CD4-positive, CD25-positive, alpha-beta regulatory T cell (primary cell): ENCODE measurements at regions not wholly inside any gene's neighbourhood (a gene's known extent, or its start where the extent isn't known, plus 50 kb on each side); places are given as distances from the start of the nearest gene placed in this dataset.

Source experiments
- ATAC-seq, 2 donors: fragments of 150-1000 bp; cut with Tn5 transposase; one replicate each; pipeline ENCODE4 v1.10.0; 2021; ENCODE audit warnings: low read depth in 2 of 2, moderate number of reproducible peaks in 2 of 2, moderate library complexity in 1 of 2
- DNase-seq, 3 donors: peaks; one replicate each; pipeline versions ENCODE4 v3.0.0 to v3.0.0-alpha.2; 2012 to 2022; ENCODE audit warnings: mixed read lengths in 1 of 3
- H3K27ac ChIP-seq: one replicate; pipeline ENCODE4 v1.7.0; 2013; ENCODE audit warnings: mild to moderate bottlenecking, low read length; ENCODE audit not compliant: insufficient read depth, poor library complexity, severe bottlenecking
- H3K27me3 ChIP-seq: one replicate; pipeline ENCODE4 v1.7.0; 2013; ENCODE audit warnings: low read length; ENCODE audit not compliant: control insufficient read depth, insufficient read depth
- H3K36me3 ChIP-seq: one replicate; pipeline ENCODE4 v1.7.0; 2013; ENCODE audit warnings: mild to moderate bottlenecking, low read length, moderate library complexity; ENCODE audit not compliant: control insufficient read depth, insufficient read depth
- H3K4me1 ChIP-seq: 2 replicates; pipeline ENCODE4 v1.7.0; 2013; ENCODE audit warnings: mild to moderate bottlenecking, low read length; ENCODE audit not compliant: insufficient read depth, control insufficient read depth, poor library complexity, severe bottlenecking
- H3K4me3 ChIP-seq: one replicate; pipeline ENCODE4 v1.7.0; 2013; ENCODE audit warnings: low read depth, mild to moderate bottlenecking, low read length, moderate library complexity
- H3K9me3 ChIP-seq, 2 experiments: 1 replicate in 1 of 2; 2 replicates in 1 of 2; pipeline ENCODE4 v1.7.0; 2013; ENCODE audit warnings: low read length in 2 of 2, mild to moderate bottlenecking in 1 of 2, moderate library complexity in 1 of 2; ENCODE audit not compliant: control insufficient read depth in 2 of 2
- H3K27ac Mint-ChIP-seq, 3 donors: one replicate each; pipeline ENCODE4 v1.8.0; 2020 to 2022; ENCODE audit warnings: mild to moderate bottlenecking in 3 of 3, mixed read lengths in 3 of 3, moderate library complexity in 2 of 3
- H3K27me3 Mint-ChIP-seq: one replicate; pipeline ENCODE4 v1.8.0; 2022; ENCODE audit warnings: mild to moderate bottlenecking, mixed read lengths
- H3K36me3 Mint-ChIP-seq: one replicate; pipeline ENCODE4 v1.8.0; 2020; ENCODE audit warnings: mixed read lengths
- H3K4me1 Mint-ChIP-seq, 4 donors: one replicate each; pipeline ENCODE4 v1.8.0; 2020 to 2022; ENCODE audit warnings: mixed read lengths in 4 of 4, mild to moderate bottlenecking in 1 of 4
- H3K4me3 Mint-ChIP-seq, 4 donors: one replicate each; pipeline ENCODE4 v1.8.0; 2020 to 2022; ENCODE audit warnings: mild to moderate bottlenecking in 4 of 4, mixed read lengths in 4 of 4, moderate library complexity in 3 of 4
- H3K9me3 Mint-ChIP-seq, 7 donors: one replicate each; pipeline ENCODE4 v1.8.0; 2020 to 2022; ENCODE audit warnings: mixed read lengths in 7 of 7, mild to moderate bottlenecking in 3 of 7, moderate library complexity in 2 of 7

GRCh38 chr4:123921339-123921738 is 524.7 kb downstream of the SPRY1 start:
- Histone ChIP-seq H3K4me3 (no peak overlapping the region), H3K36me3 (no peaks in the 10 kb centered on the region), H3K27me3 (no peaks in the 10 kb centered on the region), H3K9me3 (no peaks in the 10 kb centered on the region), H3K27ac (no peak overlapping the region), H3K4me1 (no peaks in the 10 kb centered on the region)
- Mint-ChIP-seq H3K27me3 (no peaks in the 10 kb centered on the region), H3K4me3 (no peak overlapping the region), H3K4me1 (no peaks in the 10 kb centered on the region), H3K36me3 (no peaks in the 10 kb centered on the region), H3K27ac (no peak overlapping the region), H3K9me3 (peaks cover 0 to 4% (median 0%) of the 10 kb centered on the region in 7 donors)
- DNase-seq (no peak), ATAC-seq (no peak)

GRCh38 chr4:123922847-123923246 is 526.3 kb downstream of the SPRY1 start:
- DNase-seq (no peak), ATAC-seq (no peak)
- H3K36me3 ChIP-seq = no peaks in the 10 kb centered on the region
- Mint-ChIP-seq H3K4me3 (no peak overlapping the region), H3K27ac (no peak overlapping the region), H3K27me3 (no peaks in the 10 kb centered on the region), H3K4me1 (no peaks in the 10 kb centered on the region), H3K9me3 (peaks cover 0 to 4% (median 0%) of the 10 kb centered on the region in 7 donors), H3K36me3 (no peaks in the 10 kb centered on the region)
- no peak overlapping the region for H3K27ac ChIP-seq
- H3K9me3 ChIP-seq = no peaks in the 10 kb centered on the region
- H3K4me1 ChIP-seq = no peaks in the 10 kb centered on the region
- no peaks in the 10 kb centered on the region for H3K27me3 ChIP-seq
- H3K4me3 ChIP-seq = no peak overlapping the region

- no peaks in the 10 kb centered on the region for H3K36me3 ChIP-seq
- no peaks in the 10 kb centered on the region for H3K27me3 Mint-ChIP-seq
- ATAC-seq = no peak
- no peak overlapping the region for H3K27ac ChIP-seq
- H3K4me3 ChIP-seq = no peak overlapping the region
- H3K9me3 ChIP-seq = no peaks in the 10 kb centered on the region
- H3K4me3 Mint-ChIP-seq = no peak overlapping the region
- no peaks in the 10 kb centered on the region for H3K4me1 Mint-ChIP-seq
- H3K27ac Mint-ChIP-seq = no peak overlapping the region
- H3K4me1 ChIP-seq = no peaks in the 10 kb centered on the region
- peaks cover 0 to 4% (median 1%) of the 10 kb centered on the region in 7 donors for H3K9me3 Mint-ChIP-seq
- no peaks in the 10 kb centered on the region for H3K27me3 ChIP-seq
- no peaks in the 10 kb centered on the region for H3K36me3 Mint-ChIP-seq
- DNase-seq = no peak
Measured at GRCh38 chr4:123924536-123924935, 527.9 kb downstream of the SPRY1 start.

- H3K27ac Mint-ChIP-seq = no peak overlapping the region
- Histone ChIP-seq H3K4me3 (no peak overlapping the region), H3K27ac (no peak overlapping the region), H3K9me3 (no peaks in the 10 kb centered on the region), H3K27me3 (no peaks in the 10 kb centered on the region), H3K36me3 (no peaks in the 10 kb centered on the region), H3K4me1 (no peaks in the 10 kb centered on the region)
- ATAC-seq (no peak), DNase-seq (no peak)
- H3K27me3 Mint-ChIP-seq = no peaks in the 10 kb centered on the region
- H3K4me1 Mint-ChIP-seq = no peaks in the 10 kb centered on the region
- H3K9me3 Mint-ChIP-seq = peaks cover 0 to 14% (median under 1%) of the 10 kb centered on the region in 7 donors
- H3K4me3 Mint-ChIP-seq = no peak overlapping the region
- no peaks in the 10 kb centered on the region for H3K36me3 Mint-ChIP-seq
Measured at GRCh38 chr4:123929565-123929964, 533.0 kb downstream of the SPRY1 start.

GRCh38 chr4:123930996-123931395 is 534.4 kb downstream of the SPRY1 start:
- Histone ChIP-seq H3K4me1 (no peaks in the 10 kb centered on the region), H3K36me3 (no peaks in the 10 kb centered on the region), H3K9me3 (no peaks in the 10 kb centered on the region), H3K4me3 (no peak overlapping the region), H3K27ac (no peak overlapping the region), H3K27me3 (no peaks in the 10 kb centered on the region)
- no peak overlapping the region for H3K4me3 Mint-ChIP-seq
- H3K36me3 Mint-ChIP-seq = no peaks in the 10 kb centered on the region
- H3K4me1 Mint-ChIP-seq = no peaks in the 10 kb centered on the region
- H3K27me3 Mint-ChIP-seq = no peaks in the 10 kb centered on the region
- H3K9me3 Mint-ChIP-seq = peaks cover 0 to 12% (median 1%) of the 10 kb centered on the region in 7 donors
- H3K27ac Mint-ChIP-seq = no peak overlapping the region
- ATAC-seq (no peak), DNase-seq (no peak)

- Mint-ChIP-seq H3K9me3 (peaks cover 0 to 12% (median 1%) of the 10 kb centered on the region in 7 donors), H3K4me1 (no peaks in the 10 kb centered on the region), H3K27ac (no peak overlapping the region), H3K4me3 (no peak overlapping the region), H3K27me3 (no peaks in the 10 kb centered on the region), H3K36me3 (no peaks in the 10 kb centered on the region)
- no peak overlapping the region for H3K27ac ChIP-seq
- ATAC-seq (no peak), DNase-seq (no peak)
- no peaks in the 10 kb centered on the region for H3K27me3 ChIP-seq
- no peak overlapping the region for H3K4me3 ChIP-seq
- no peaks in the 10 kb centered on the region for H3K9me3 ChIP-seq
- H3K4me1 ChIP-seq = no peaks in the 10 kb centered on the region
- no peaks in the 10 kb centered on the region for H3K36me3 ChIP-seq
Measured at GRCh38 chr4:123934096-123934495, 537.5 kb downstream of the SPRY1 start.

GRCh38 chr4:123936621-123937043 is 540.0 kb downstream of the SPRY1 start:
- Mint-ChIP-seq H3K36me3 (no peaks in the 10 kb centered on the region), H3K4me3 (no peak overlapping the region), H3K27me3 (no peaks in the 10 kb centered on the region), H3K27ac (no peak overlapping the region), H3K9me3 (peaks cover 0 to 12% (median 3%) of the 10 kb centered on the region in 7 donors), H3K4me1 (no peaks in the 10 kb centered on the region)
- Histone ChIP-seq H3K4me3 (no peak overlapping the region), H3K36me3 (no peaks in the 10 kb centered on the region), H3K27me3 (no peaks in the 10 kb centered on the region), H3K27ac (no peak overlapping the region), H3K9me3 (no peaks in the 10 kb centered on the region), H3K4me1 (no peaks in the 10 kb centered on the region)
- no peak for DNase-seq
- no peak for ATAC-seq

GRCh38 chr4:123937581-123937980 is 541.0 kb downstream of the SPRY1 start:
- DNase-seq = no peak
- Mint-ChIP-seq H3K27ac (no peak overlapping the region), H3K4me1 (no peaks in the 10 kb centered on the region), H3K4me3 (no peak overlapping the region), H3K36me3 (no peaks in the 10 kb centered on the region), H3K9me3 (peaks cover 0 to 5% (median 3%) of the 10 kb centered on the region in 7 donors), H3K27me3 (no peaks in the 10 kb centered on the region)
- H3K36me3 ChIP-seq = no peaks in the 10 kb centered on the region
- H3K27ac ChIP-seq = no peak overlapping the region
- no peaks in the 10 kb centered on the region for H3K4me1 ChIP-seq
- H3K27me3 ChIP-seq = no peaks in the 10 kb centered on the region
- no peaks in the 10 kb centered on the region for H3K9me3 ChIP-seq
- no peak overlapping the region for H3K4me3 ChIP-seq
- no peak for ATAC-seq
